Thyroid gland (tissue), 4 donors: ENCODE measurements at regions not wholly inside any gene's neighbourhood (a gene's known extent, or its start where the extent isn't known, plus 50 kb on each side); places are given as distances from the start of the nearest gene placed in this dataset.
"Not testable (repeated sequence)": the region's sequence is repeated elsewhere in the genome, so short reads cannot be mapped to it uniquely, and the experiment has no call there.

Experiments
- POLR2A ChIP-seq, 2 donors: fragments of 450-650 bp; IDR thresholded peaks; one replicate each; pipeline ENCODE4 v1.6.1; 2017; ENCODE audit warnings: antibody characterized with exemption in 2 of 2, mild to moderate bottlenecking in 2 of 2, moderate library complexity in 1 of 2
- TF ChIP-seq, protein P1 (sequence below), 6 experiments: fragments of 200-600 bp in 3 of 6; fragments of 450-650 bp in 3 of 6; sonication (generic) in 3 of 6; IDR thresholded peaks; one replicate each; pipeline ENCODE4 v1.5.1; 2016 to 2019; ENCODE audit warnings: antibody characterized with exemption in 6 of 6, mild to moderate bottlenecking in 2 of 6, inconsistent platforms in 1 of 6, moderate library complexity in 1 of 6

DNA sequence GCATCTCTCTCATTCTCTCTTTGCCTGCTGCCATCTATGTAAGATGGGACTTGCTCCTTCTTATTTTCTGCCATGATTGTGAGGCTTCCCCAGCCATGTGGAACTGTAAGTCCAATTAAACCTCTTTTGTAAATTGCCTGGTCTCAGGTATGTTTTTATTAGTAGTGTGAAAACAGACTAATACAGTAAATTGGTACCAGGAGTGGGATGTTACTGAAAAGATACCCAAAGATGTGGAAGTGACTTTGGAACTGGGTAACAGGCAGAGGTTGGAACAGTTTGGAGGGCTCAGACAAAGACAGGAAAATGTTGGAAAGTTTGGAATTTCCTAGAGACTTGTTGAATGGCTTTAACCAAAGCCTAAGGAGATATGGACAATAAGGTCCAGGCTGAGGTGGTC, 503.1 kb upstream of the SOX9 start:
- TF ChIP-seq, protein P1, sequence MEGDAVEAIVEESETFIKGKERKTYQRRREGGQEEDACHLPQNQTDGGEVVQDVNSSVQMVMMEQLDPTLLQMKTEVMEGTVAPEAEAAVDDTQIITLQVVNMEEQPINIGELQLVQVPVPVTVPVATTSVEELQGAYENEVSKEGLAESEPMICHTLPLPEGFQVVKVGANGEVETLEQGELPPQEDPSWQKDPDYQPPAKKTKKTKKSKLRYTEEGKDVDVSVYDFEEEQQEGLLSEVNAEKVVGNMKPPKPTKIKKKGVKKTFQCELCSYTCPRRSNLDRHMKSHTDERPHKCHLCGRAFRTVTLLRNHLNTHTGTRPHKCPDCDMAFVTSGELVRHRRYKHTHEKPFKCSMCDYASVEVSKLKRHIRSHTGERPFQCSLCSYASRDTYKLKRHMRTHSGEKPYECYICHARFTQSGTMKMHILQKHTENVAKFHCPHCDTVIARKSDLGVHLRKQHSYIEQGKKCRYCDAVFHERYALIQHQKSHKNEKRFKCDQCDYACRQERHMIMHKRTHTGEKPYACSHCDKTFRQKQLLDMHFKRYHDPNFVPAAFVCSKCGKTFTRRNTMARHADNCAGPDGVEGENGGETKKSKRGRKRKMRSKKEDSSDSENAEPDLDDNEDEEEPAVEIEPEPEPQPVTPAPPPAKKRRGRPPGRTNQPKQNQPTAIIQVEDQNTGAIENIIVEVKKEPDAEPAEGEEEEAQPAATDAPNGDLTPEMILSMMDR (IDR thresholded peaks at IDR 0.05): not testable (repeated sequence)
- TF ChIP-seq POLR2A (IDR thresholded peaks at IDR 0.05): not testable (repeated sequence)
